Liver (tissue), 7 donors: ENCODE measurements at regions not wholly inside any gene's neighbourhood (a gene's known extent, or its start where the extent isn't known, plus 50 kb on each side); places are given as distances from the start of the nearest gene placed in this dataset.

Source experiments
- DNase-seq: peaks from one replicate; pipeline ENCODE4 v3.0.0-alpha.2; 2017; ENCODE audit warnings: low spot score
- H3K27ac ChIP-seq, 2 donors: one replicate each; pipeline ENCODE4 v1.7.0; 2013; ENCODE audit warnings: inconsistent platforms in 2 of 2, low read length in 2 of 2, control low read depth in 1 of 2, low read depth in 1 of 2, mild to moderate bottlenecking in 1 of 2
- H3K27me3 ChIP-seq, 4 donors: one replicate each; pipeline versions ENCODE4 v1.6.1 to v1.7.0; 2013; ENCODE audit warnings: low read length in 3 of 4, inconsistent platforms in 1 of 4, mild to moderate bottlenecking in 1 of 4, moderate library complexity in 1 of 4; ENCODE audit not compliant: control insufficient read depth in 4 of 4, insufficient read depth in 4 of 4
- H3K36me3 ChIP-seq, 4 donors: one replicate each; pipeline versions ENCODE4 v1.6.1 to v1.7.0; 2013; ENCODE audit warnings: low read length in 3 of 4, mild to moderate bottlenecking in 3 of 4, low read depth in 1 of 4, moderate library complexity in 1 of 4; ENCODE audit not compliant: control insufficient read depth in 4 of 4, insufficient read depth in 3 of 4
- H3K4me1 ChIP-seq, 4 donors: one replicate each; pipeline versions ENCODE4 v1.6.1 to v1.7.0; 2013; ENCODE audit warnings: low read length in 3 of 4, mild to moderate bottlenecking in 3 of 4, moderate library complexity in 1 of 4; ENCODE audit not compliant: control insufficient read depth in 4 of 4, insufficient read depth in 4 of 4
- H3K4me3 ChIP-seq, 3 donors: one replicate each; pipeline versions ENCODE4 v1.6.1 to v1.7.0; 2013; ENCODE audit warnings: low read length in 3 of 3, control low read depth in 1 of 3, low read depth in 1 of 3, mild to moderate bottlenecking in 1 of 3
- H3K9ac ChIP-seq, 2 donors: one replicate each; pipeline ENCODE4 v1.7.0; 2013; ENCODE audit warnings: low read length in 2 of 2, mild to moderate bottlenecking in 2 of 2, moderate library complexity in 2 of 2, control low read depth in 1 of 2, low read depth in 1 of 2
- H3K9me3 ChIP-seq, 4 donors: one replicate each; pipeline versions ENCODE4 v1.6.1 to v1.7.0; 2013; ENCODE audit warnings: low read length in 3 of 4; ENCODE audit not compliant: control insufficient read depth in 4 of 4
- ATF3 ChIP-seq: IDR thresholded peaks from 2 replicates; pipeline ENCODE4 v1.6.1; 2016; ENCODE audit warnings: antibody characterized with exemption
- FOXA1 ChIP-seq: IDR thresholded peaks from 2 replicates; pipeline ENCODE4 v1.6.1; 2016; ENCODE audit warnings: antibody characterized with exemption
- FOXA2 ChIP-seq: IDR thresholded peaks from 2 replicates; pipeline ENCODE4 v1.6.1; 2016; ENCODE audit warnings: antibody characterized with exemption
- GABPA ChIP-seq, 2 donors: IDR thresholded peaks in 1 of 2; conservative IDR thresholded peaks in 1 of 2; 2 replicates each; pipeline ENCODE4 v1.6.1; 2016; ENCODE audit warnings: antibody characterized with exemption in 2 of 2, mild to moderate bottlenecking in 1 of 2, moderate library complexity in 1 of 2
- HNF4A ChIP-seq, 2 donors: conservative IDR thresholded peaks; 2 replicates each; pipeline ENCODE4 v1.6.1; 2016; ENCODE audit warnings: antibody characterized with exemption in 2 of 2, mild to moderate bottlenecking in 2 of 2
- HNF4G ChIP-seq: IDR thresholded peaks from 2 replicates; pipeline ENCODE4 v1.6.1; 2016; ENCODE audit warnings: antibody characterized with exemption
- JUND ChIP-seq, 2 donors: IDR thresholded peaks; 2 replicates each; pipeline ENCODE4 v1.6.1; 2016; ENCODE audit warnings: antibody characterized with exemption in 2 of 2
- MAX ChIP-seq: IDR thresholded peaks from 2 replicates; pipeline ENCODE4 v1.6.1; 2016; ENCODE audit warnings: antibody characterized with exemption
- RAD21 ChIP-seq, 2 donors: IDR thresholded peaks; 2 replicates each; pipeline ENCODE4 v1.6.1; 2016; ENCODE audit warnings: antibody characterized with exemption in 2 of 2, mild to moderate bottlenecking in 2 of 2
- REST ChIP-seq: IDR thresholded peaks from 2 replicates; pipeline ENCODE4 v1.6.1; 2016; ENCODE audit warnings: antibody characterized with exemption, mild to moderate bottlenecking
- RXRA ChIP-seq, 2 donors: IDR thresholded peaks; 2 replicates each; pipeline ENCODE4 v1.6.1; 2017 to 2018; ENCODE audit warnings: antibody characterized with exemption in 2 of 2, mild to moderate bottlenecking in 1 of 2
- SP1 ChIP-seq: IDR thresholded peaks from 2 replicates; pipeline ENCODE4 v1.6.1; 2018; ENCODE audit warnings: antibody characterized with exemption, mild to moderate bottlenecking
- TAF1 ChIP-seq: conservative IDR thresholded peaks from 2 replicates; pipeline ENCODE4 v1.6.1; 2016; ENCODE audit warnings: antibody characterized with exemption, mild to moderate bottlenecking
- YY1 ChIP-seq: IDR thresholded peaks from 2 replicates; pipeline ENCODE4 v1.6.1; 2016; ENCODE audit warnings: antibody characterized with exemption, mild to moderate bottlenecking
- ZBTB33 ChIP-seq: IDR thresholded peaks from 2 replicates; pipeline ENCODE4 v1.6.1; 2016; ENCODE audit warnings: antibody characterized with exemption
- WGBS: extraction: QIAGEN DNeasy Blood & Tissue Kit; methylation state at CpG from one replicate; pipeline ENCODE4 v1.1.7; 2013; 5-methylcytosine and 5-hydroxymethylcytosine counted together
- donor health status: healthy.
- donor health status: healthy.
- donor health status: healthy.
- donor health status: healthy.

- no peaks in the 10 kb centered on the region for H3K4me1 ChIP-seq
- H3K4me3 ChIP-seq: no peak overlapping the region
- 34% methylated on average over 3 of the region's 3 CpGs for WGBS
- peaks cover 0 to 2% (median 0%) of the 10 kb centered on the region in 4 donors for H3K9me3 ChIP-seq
- H3K9ac ChIP-seq: no peak overlapping the region
- no peaks in the 10 kb centered on the region for H3K27me3 ChIP-seq
- no peaks in the 10 kb centered on the region for H3K36me3 ChIP-seq
- DNase-seq: no peak
- TF ChIP-seq JUND (IDR thresholded peaks at IDR 0.05) (no peak), YY1 (no peak), ATF3 (no peak), ZBTB33 (no peak), HNF4G (no peak), HNF4A (conservative IDR thresholded peaks at IDR 0.05) (no peak), RXRA (IDR thresholded peaks at IDR 0.05) (no peak), FOXA2 (no peak)
- no peak overlapping the region for H3K27ac ChIP-seq
Observed at GRCh38 chr7:52447581-52448180, 587.8 kb upstream of the POM121L12 start.

- no peak for TF ChIP-seq RXRA (IDR thresholded peaks at IDR 0.05)
- no peaks in the 10 kb centered on the region for H3K36me3 ChIP-seq
- H3K4me3 ChIP-seq: no peak overlapping the region
- H3K4me1 ChIP-seq: no peaks in the 10 kb centered on the region
- 92% methylated on average over 4 of the region's 4 CpGs for WGBS
- no peaks in the 10 kb centered on the region for H3K27me3 ChIP-seq
- H3K9me3 ChIP-seq: no peaks in the 10 kb centered on the region
- H3K9ac ChIP-seq: no peak overlapping the region
- no peak overlapping the region for H3K27ac ChIP-seq
- no peak for DNase-seq
Observed at GRCh38 chr7:52436278-52436677, 599.2 kb upstream of the POM121L12 start.

- Histone ChIP-seq H3K4me3 (no peak overlapping the region), H3K9ac (no peak overlapping the region), H3K27me3 (no peaks in the 10 kb centered on the region), H3K4me1 (no peaks in the 10 kb centered on the region), H3K9me3 (no peaks in the 10 kb centered on the region), H3K36me3 (no peaks in the 10 kb centered on the region), H3K27ac (no peak overlapping the region)
- DNase-seq: no peak
- WGBS: 92% methylated on average over 36 of the region's 36 CpGs
- no peak for TF ChIP-seq RAD21 (IDR thresholded peaks at IDR 0.05)
- TF ChIP-seq FOXA1: no peak
- TF ChIP-seq YY1: no peak
- TF ChIP-seq ATF3: no peak
- TF ChIP-seq REST: no peak
- no peak for TF ChIP-seq JUND (IDR thresholded peaks at IDR 0.05)
- TF ChIP-seq RXRA (IDR thresholded peaks at IDR 0.05): no peak
- TF ChIP-seq TAF1: no peak
- no peak for TF ChIP-seq FOXA2
- no peak for TF ChIP-seq ZBTB33
- no peak for TF ChIP-seq HNF4A (conservative IDR thresholded peaks at IDR 0.05)
- no peak for TF ChIP-seq HNF4G
- TF ChIP-seq GABPA (IDR thresholded peaks at IDR 0.05 in 1 of 2, conservative IDR thresholded peaks at IDR 0.05 in 1 of 2): no peak
- no peak for TF ChIP-seq SP1
- TF ChIP-seq MAX: no peak
Observed at GRCh38 chr7:52431082-52431815, 604.2 kb upstream of the POM121L12 start.
